GM12872 (cell line): ENCODE measurements at regions not wholly inside any gene's neighbourhood (a gene's known extent, or its start where the extent isn't known, plus 50 kb on each side); places are given as distances from the start of the nearest gene placed in this dataset.

Experiments
- CTCF ChIP-seq: IDR thresholded peaks from 3 replicates; pipeline ENCODE4 v1.5.1; 2011; ENCODE audit warnings: low read depth, mild to moderate bottlenecking, low read length, moderate library complexity; ENCODE audit not compliant: insufficient read depth

- TF ChIP-seq CTCF, result no peak
Observed at GRCh38 chr16:85425074-85425662, 188.0 kb upstream of the GSE1 start.

GRCh38 chr16:85426806-85427205, 186.3 kb upstream of the GSE1 start:
- no peak for TF ChIP-seq CTCF

GRCh38 chr16:85428168-85428898, 184.8 kb upstream of the GSE1 start:
- peak; percentile 88 for TF ChIP-seq CTCF

GRCh38 chr16:85428899-85429775, 184.0 kb upstream of the GSE1 start:
- no peak for TF ChIP-seq CTCF

GRCh38 chr16:85429776-85430522, 183.2 kb upstream of the GSE1 start:
- TF ChIP-seq CTCF, result no peak

- TF ChIP-seq CTCF, result no peak
Observed at GRCh38 chr16:85430523-85431421, 182.3 kb upstream of the GSE1 start.
